ENCODE measurements at regions not wholly inside any gene's neighbourhood (a gene's known extent, or its start where the extent isn't known, plus 50 kb on each side); places are given as distances from the start of the nearest gene placed in this dataset.

- TF ChIP-seq CTCF (conservative IDR thresholded peaks at IDR 0.05; ENCODE audit: low read depth, low read length) (no peak), EZH2 (IDR thresholded peaks at IDR 0.05; ENCODE audit: low read length, unreplicated experiment) (no peak)
Observed at GRCh38 chr12:28946361-28946760, 202.7 kb upstream of the FAR2 start.

Data from PC-3 (cell line).